IPS-20b (cell line): ENCODE measurements at regions not wholly inside any gene's neighbourhood (a gene's known extent, or its start where the extent isn't known, plus 50 kb on each side); places are given as distances from the start of the nearest gene placed in this dataset.

ENCODE experiments used
- H3K27ac ChIP-seq: one replicate; pipeline ENCODE4 v1.5.1; 2013; ENCODE audit warnings: low read length
- H3K27me3 ChIP-seq: 2 replicates; pipeline ENCODE4 v1.6.1; 2013; ENCODE audit warnings: mild to moderate bottlenecking, low read length, inconsistent platforms; ENCODE audit not compliant: insufficient read depth
- H3K36me3 ChIP-seq: 2 replicates; pipeline ENCODE4 v1.6.1; 2013; ENCODE audit warnings: low read depth, mild to moderate bottlenecking, inconsistent platforms, low read length, moderate library complexity; ENCODE audit not compliant: insufficient read depth
- H3K4me1 ChIP-seq: 2 replicates; pipeline ENCODE4 v1.6.1; 2013; ENCODE audit warnings: mild to moderate bottlenecking, control low read depth, inconsistent platforms, low read length, moderate library complexity; ENCODE audit not compliant: insufficient read depth
- H3K4me3 ChIP-seq: 2 replicates; pipeline ENCODE4 v1.5.1; 2013; ENCODE audit warnings: mild to moderate bottlenecking, low read length, inconsistent platforms
- H3K9ac ChIP-seq: 2 replicates; pipeline ENCODE4 v1.6.1; 2013; ENCODE audit warnings: low read depth, mild to moderate bottlenecking, inconsistent platforms, low read length, moderate library complexity
- H3K9me3 ChIP-seq: 2 replicates; pipeline ENCODE4 v1.6.1; 2013; ENCODE audit warnings: mild to moderate bottlenecking, low read depth, low read length, inconsistent platforms; ENCODE audit not compliant: insufficient read depth

DNA sequence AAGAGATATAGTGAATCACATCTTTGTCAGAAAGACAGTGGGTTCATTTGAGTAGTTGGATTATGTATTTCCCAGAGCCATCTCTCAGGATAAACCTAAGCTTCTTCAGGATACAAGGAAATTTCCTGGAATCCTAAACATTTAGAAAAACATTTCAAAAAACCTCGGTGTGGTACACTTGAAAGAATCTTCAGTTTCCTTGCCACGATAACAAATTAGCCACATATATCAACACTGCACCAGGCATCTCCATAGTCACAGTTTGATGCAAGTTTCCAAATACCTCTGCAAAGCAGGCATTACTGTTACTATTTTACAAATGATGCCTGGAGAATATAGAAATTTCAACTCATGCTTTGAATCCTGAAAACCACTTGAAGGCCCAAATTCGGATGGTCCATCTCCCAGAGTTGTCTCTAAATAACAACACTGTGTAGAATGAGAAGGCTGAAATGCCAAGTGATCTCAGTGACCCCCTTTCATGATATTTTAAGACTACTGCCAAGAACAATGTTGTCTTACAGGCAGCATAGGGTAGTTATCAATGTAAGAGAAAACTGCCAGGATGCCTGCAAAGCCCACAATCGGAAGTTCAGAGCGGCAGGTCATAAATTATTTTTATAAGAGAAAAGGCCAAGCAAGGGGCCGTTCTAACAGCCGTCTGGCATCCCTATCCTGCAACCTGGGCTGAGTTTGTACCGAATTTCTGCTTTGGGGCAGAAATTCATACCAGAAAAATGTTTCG, 307.9 kb downstream of the TXNL1 start:
- no peaks in the 10 kb centered on the region for H3K4me1 ChIP-seq
- no peaks in the 10 kb centered on the region for H3K36me3 ChIP-seq
- no peak overlapping the region for H3K9ac ChIP-seq
- no peaks in the 10 kb centered on the region for H3K9me3 ChIP-seq
- no peak overlapping the region for H3K4me3 ChIP-seq
- no peaks in the 10 kb centered on the region for H3K27me3 ChIP-seq
- no peak overlapping the region for H3K27ac ChIP-seq

DNA sequence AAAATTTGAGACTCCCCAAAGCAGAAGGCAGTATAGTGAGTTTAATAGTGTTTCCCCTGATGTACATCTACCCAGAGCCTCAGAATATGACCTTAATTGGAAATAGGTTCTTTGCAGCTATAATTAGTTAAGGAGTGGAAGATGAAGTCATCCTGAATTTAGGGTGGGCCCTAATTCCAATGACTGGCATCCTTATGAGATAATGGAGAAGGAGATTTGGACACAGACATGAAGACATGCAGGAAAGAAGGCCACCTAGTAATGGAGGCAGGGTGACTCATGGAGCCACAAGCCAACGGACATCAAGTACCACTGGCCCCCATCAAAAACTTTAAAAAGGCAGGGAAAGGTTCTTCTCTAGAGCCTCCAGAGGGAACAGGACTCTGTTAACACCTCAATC, 308.9 kb downstream of the TXNL1 start:
- H3K27ac ChIP-seq = no peak overlapping the region
- H3K9ac ChIP-seq = no peak overlapping the region
- H3K4me3 ChIP-seq = no peak overlapping the region
- no peaks in the 10 kb centered on the region for H3K4me1 ChIP-seq
- no peaks in the 10 kb centered on the region for H3K27me3 ChIP-seq
- no peaks in the 10 kb centered on the region for H3K9me3 ChIP-seq
- no peaks in the 10 kb centered on the region for H3K36me3 ChIP-seq

DNA sequence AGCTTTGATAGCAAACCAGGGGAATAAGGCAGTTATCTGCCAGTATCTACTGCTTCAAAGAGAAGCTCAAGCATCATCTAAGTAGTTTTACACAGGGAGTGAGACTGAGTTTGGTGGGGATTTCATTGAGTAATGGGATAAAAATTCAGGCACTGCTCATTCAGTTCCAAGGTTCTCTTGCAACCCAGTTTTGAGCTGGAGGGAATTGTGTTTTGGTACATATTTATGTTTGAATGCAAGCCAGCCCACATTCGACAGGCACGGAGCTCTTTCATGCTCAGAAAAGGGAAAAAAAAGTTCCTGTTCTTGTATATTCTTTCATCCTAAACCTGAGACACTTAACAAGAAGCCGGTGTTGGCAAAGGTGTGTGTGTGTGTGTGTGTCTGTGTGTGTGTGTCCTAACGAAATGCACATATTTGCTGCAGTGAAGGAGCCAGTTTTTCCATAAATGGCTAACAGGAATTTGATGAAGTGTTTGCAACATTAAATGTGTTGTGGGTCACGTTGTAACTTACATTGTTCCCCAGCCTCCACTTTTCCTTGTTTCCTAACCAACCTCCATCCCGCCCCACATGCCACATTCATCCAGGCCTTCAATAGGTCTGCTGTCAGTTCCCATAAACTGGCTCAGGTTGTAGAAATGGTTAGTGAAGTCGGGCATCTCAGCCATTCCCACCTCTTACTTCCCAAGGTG, 311.1 kb downstream of the TXNL1 start:
- Histone ChIP-seq H3K27me3 (no peaks in the 10 kb centered on the region), H3K4me3 (no peak overlapping the region), H3K9me3 (no peaks in the 10 kb centered on the region), H3K27ac (no peak overlapping the region), H3K9ac (no peak overlapping the region), H3K4me1 (no peaks in the 10 kb centered on the region), H3K36me3 (no peaks in the 10 kb centered on the region)

DNA sequence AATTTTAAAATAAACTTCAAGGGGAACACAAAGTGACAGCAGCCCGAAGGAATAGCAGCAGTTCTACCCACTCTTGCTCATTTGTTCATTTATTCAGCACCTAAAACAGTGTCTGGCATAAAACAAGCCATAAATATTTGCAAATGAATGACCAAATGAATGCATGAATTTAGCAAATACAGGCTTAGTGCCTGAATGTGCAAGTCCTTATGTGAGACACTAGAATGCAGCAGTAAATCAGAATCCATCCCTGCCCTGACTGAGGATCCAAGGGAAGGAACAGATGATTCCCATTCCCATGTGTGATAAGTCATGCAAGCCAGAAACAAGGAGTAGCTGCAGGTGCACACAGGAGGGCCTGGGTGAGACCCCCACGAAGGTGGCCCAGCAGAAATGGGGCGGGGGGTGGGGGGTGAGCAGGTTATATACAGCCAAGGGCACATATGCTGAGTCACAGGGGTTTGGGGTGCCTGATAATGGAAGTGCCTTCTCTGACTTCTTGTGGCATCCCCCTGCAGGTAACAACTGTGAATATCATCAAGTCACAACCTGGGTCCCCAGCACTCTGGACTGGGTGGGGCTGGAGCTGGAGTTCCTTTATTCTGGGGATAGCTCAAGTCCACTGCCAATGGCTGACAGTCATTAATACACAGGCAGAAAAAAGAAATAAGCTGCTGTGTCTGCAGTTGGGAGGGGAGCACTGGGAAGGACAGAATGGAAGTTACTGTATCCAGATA, 311.9 kb downstream of the TXNL1 start:
- no peaks in the 10 kb centered on the region for H3K36me3 ChIP-seq
- H3K4me1 ChIP-seq = no peaks in the 10 kb centered on the region
- no peak overlapping the region for H3K4me3 ChIP-seq
- no peaks in the 10 kb centered on the region for H3K27me3 ChIP-seq
- H3K9me3 ChIP-seq = no peaks in the 10 kb centered on the region
- no peak overlapping the region for H3K27ac ChIP-seq
- H3K9ac ChIP-seq = no peak overlapping the region

GRCh38 chr18:56323673-56324072, 314.7 kb downstream of the TXNL1 start:
- Histone ChIP-seq H3K4me3 (no peak overlapping the region), H3K9me3 (no peaks in the 10 kb centered on the region), H3K36me3 (no peaks in the 10 kb centered on the region), H3K4me1 (no peaks in the 10 kb centered on the region), H3K27ac (no peak overlapping the region), H3K27me3 (no peaks in the 10 kb centered on the region), H3K9ac (no peak overlapping the region)

- Histone ChIP-seq H3K4me1 (no peaks in the 10 kb centered on the region), H3K36me3 (no peaks in the 10 kb centered on the region), H3K27me3 (no peaks in the 10 kb centered on the region)
Measured at GRCh38 chr18:56322406-56322805, 316.0 kb downstream of the TXNL1 start.

GRCh38 chr18:56321470-56321869, 316.9 kb downstream of the TXNL1 start:
- no peak overlapping the region for H3K27ac ChIP-seq
- no peaks in the 10 kb centered on the region for H3K27me3 ChIP-seq
- H3K4me1 ChIP-seq = no peaks in the 10 kb centered on the region
- no peak overlapping the region for H3K9ac ChIP-seq
- no peak overlapping the region for H3K4me3 ChIP-seq
- no peaks in the 10 kb centered on the region for H3K9me3 ChIP-seq
- no peaks in the 10 kb centered on the region for H3K36me3 ChIP-seq

More at GRCh38 chr18:56322406-56322805, 316.0 kb downstream of the TXNL1 start:
- H3K9ac ChIP-seq = no peak overlapping the region
- H3K9me3 ChIP-seq = no peaks in the 10 kb centered on the region
- no peak overlapping the region for H3K27ac ChIP-seq
- no peak overlapping the region for H3K4me3 ChIP-seq

DNA sequence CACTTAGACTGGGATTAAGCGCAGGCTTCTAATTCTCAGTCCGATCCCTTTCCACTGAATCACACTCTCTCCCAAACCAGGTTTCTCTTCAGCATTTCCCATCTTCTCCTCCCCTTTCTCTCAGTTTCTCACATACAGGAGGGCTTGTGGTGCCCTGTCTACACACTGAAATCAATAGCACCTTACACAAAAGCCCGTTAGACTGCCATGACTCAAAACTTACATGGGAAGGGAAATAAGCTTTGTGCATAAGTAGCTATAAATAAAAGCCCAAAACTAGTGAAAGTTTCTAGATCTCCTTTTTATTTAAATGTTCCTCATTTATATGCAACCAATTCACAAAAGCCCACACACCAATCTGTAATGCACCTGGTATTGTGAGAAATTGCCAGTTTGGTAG, 318.4 kb downstream of the TXNL1 start:
- H3K9me3 ChIP-seq = no peaks in the 10 kb centered on the region
- no peak overlapping the region for H3K9ac ChIP-seq
- no peaks in the 10 kb centered on the region for H3K27me3 ChIP-seq
- no peaks in the 10 kb centered on the region for H3K36me3 ChIP-seq
- no peak overlapping the region for H3K27ac ChIP-seq
- no peaks in the 10 kb centered on the region for H3K4me1 ChIP-seq
- no peak overlapping the region for H3K4me3 ChIP-seq

GRCh38 chr18:56316727-56317126, 321.7 kb downstream of the TXNL1 start:
- Histone ChIP-seq H3K36me3 (no peaks in the 10 kb centered on the region), H3K4me1 (no peaks in the 10 kb centered on the region), H3K27ac (no peak overlapping the region), H3K9ac (no peak overlapping the region), H3K9me3 (no peaks in the 10 kb centered on the region), H3K4me3 (no peak overlapping the region), H3K27me3 (no peaks in the 10 kb centered on the region)

DNA sequence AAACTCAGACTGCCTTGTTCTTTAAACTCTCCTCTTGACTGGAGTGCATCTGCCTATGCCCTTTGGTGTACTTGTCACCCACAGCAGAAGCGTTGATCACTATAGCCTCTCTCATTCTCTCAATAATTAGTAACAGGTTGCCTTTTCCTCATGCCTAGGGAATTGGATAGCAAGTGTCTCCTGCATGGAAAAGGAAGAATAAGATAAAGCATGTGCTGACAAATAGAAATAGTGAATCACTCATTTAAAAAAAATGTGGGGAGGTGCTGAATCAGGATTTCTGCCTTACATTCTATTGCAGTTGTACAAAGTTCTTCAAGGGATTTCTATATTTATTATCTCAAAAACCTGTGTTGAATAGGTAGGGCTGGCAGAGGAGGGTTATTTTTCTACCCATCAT, 323.0 kb downstream of the TXNL1 start:
- Histone ChIP-seq H3K4me1 (no peaks in the 10 kb centered on the region), H3K27ac (no peak overlapping the region), H3K36me3 (no peaks in the 10 kb centered on the region), H3K4me3 (no peak overlapping the region), H3K9me3 (no peaks in the 10 kb centered on the region), H3K27me3 (no peaks in the 10 kb centered on the region), H3K9ac (no peak overlapping the region)

DNA sequence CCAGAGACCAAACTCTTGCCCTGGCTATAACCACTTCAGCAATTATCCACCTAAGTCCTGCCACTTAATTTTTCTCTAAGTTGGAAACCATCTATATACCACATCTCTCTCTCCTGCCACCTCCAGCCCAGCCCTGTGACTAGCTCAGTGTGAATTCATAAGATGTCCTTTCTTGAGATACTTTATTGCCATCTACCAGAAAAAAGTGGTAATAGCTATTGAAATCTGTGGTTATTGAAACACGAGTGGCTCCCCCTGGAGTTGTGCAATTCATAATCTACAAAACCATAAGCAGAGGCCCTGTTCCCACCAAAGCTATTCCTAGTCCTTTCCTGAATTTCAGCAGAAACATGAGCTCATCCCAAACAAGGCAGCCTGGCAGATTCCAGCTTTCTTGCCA, 324.0 kb downstream of the TXNL1 start:
- Histone ChIP-seq H3K9ac (no peak overlapping the region), H3K36me3 (no peaks in the 10 kb centered on the region), H3K9me3 (no peaks in the 10 kb centered on the region), H3K27ac (no peak overlapping the region), H3K4me1 (no peaks in the 10 kb centered on the region), H3K27me3 (no peaks in the 10 kb centered on the region), H3K4me3 (no peak overlapping the region)
